Left lung (tissue), 4 donors: ENCODE measurements at regions not wholly inside any gene's neighbourhood (a gene's known extent, or its start where the extent isn't known, plus 50 kb on each side); places are given as distances from the start of the nearest gene placed in this dataset.

Experiments used
- ATAC-seq: fragments of 200-7000 bp; cut with Tn5 transposase; one replicate; pipeline ENCODE4 v1.9.1; 2020; ENCODE audit warnings: moderate library complexity
- DNase-seq, 4 donors: peaks; one replicate each; pipeline ENCODE4 v3.0.0-alpha.2; 2013 to 2020
- H3K27ac ChIP-seq, 2 donors: fragments of 200-600 bp; sonication (generic) in 1 of 2; one replicate each; pipeline versions ENCODE4 v1.5.0 to v1.8.0; 2020 to 2021
- H3K27me3 ChIP-seq, 2 donors: fragments of 200-600 bp; sonication (generic) in 1 of 2; one replicate each; pipeline versions ENCODE4 v1.5.0 to v1.8.0; 2020 to 2021
- H3K36me3 ChIP-seq, 2 donors: fragments of 200-600 bp; sonication (generic) in 1 of 2; one replicate each; pipeline versions ENCODE4 v1.5.0 to v1.8.0; 2020 to 2021
- H3K4me1 ChIP-seq, 2 donors: fragments of 200-600 bp; one replicate each; pipeline ENCODE4 v1.8.0; 2021
- H3K4me3 ChIP-seq, 2 donors: fragments of 200-600 bp; sonication (generic) in 1 of 2; one replicate each; pipeline versions ENCODE4 v1.5.0 to v1.8.0; 2020 to 2021; ENCODE audit warnings: mild to moderate bottlenecking in 1 of 2
- H3K9me3 ChIP-seq, 2 donors: fragments of 200-600 bp; sonication (generic) in 1 of 2; one replicate each; pipeline versions ENCODE4 v1.5.0 to v1.8.0; 2020 to 2021
- intact Hi-C, 2 donors: fragments of 100-400 bp; cut with DNase I; formaldehyde crosslinking; loops; one replicate each; pipeline versions ENCODE4 v1.11.2 to v1.14.2; 2022
- TF ChIP-seq, protein P1 (sequence below), 2 donors: fragments of 200-600 bp; sonication (generic) in 1 of 2; IDR thresholded peaks; one replicate each; pipeline versions ENCODE4 v1.5.0 to v1.8.0; 2021; ENCODE audit warnings: antibody characterized with exemption in 2 of 2
- donor health status: DM: no; HTN: yes; CAD: no.
- donor health status: DM: no; HTN: no; CAD: no.

DNA sequence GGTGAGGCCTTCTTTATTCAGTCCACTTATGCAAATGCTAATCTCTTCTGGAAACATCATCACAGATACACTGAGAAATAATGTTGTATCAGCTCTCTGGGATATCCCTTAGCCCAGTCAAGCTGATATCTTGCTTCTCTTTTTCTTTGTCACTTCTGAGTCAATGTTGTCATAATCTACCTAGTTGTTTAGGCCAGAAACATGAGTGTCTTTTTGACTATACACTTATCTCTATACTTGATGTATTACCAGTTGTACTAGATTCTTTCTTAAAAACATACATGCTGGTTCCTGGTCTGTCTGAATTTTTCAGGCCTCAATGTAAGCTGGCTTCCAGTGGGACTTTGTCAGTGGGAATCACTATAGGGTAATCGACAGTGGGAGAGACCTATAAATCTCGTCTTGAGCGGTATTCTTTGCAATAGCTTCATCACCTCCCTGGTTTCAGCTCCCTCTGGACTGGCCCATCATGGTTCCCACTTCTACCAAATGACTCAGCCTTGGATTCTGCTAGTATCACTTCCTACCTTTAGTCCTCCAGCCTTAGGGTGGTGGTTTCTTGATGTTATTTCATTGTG is 135.2 kb upstream of the CYYR1 start:
- Histone ChIP-seq H3K4me3 (no peak overlapping the region), H3K27ac (no peak overlapping the region), H3K36me3 (no peaks in the 10 kb centered on the region), H3K27me3 (no peaks in the 10 kb centered on the region), H3K9me3 (no peaks in the 10 kb centered on the region), H3K4me1 (no peaks in the 10 kb centered on the region)
- ATAC-seq (no peak), DNase-seq (no peak)
- intact Hi-C loops: no loop called here
- TF ChIP-seq, protein P1, sequence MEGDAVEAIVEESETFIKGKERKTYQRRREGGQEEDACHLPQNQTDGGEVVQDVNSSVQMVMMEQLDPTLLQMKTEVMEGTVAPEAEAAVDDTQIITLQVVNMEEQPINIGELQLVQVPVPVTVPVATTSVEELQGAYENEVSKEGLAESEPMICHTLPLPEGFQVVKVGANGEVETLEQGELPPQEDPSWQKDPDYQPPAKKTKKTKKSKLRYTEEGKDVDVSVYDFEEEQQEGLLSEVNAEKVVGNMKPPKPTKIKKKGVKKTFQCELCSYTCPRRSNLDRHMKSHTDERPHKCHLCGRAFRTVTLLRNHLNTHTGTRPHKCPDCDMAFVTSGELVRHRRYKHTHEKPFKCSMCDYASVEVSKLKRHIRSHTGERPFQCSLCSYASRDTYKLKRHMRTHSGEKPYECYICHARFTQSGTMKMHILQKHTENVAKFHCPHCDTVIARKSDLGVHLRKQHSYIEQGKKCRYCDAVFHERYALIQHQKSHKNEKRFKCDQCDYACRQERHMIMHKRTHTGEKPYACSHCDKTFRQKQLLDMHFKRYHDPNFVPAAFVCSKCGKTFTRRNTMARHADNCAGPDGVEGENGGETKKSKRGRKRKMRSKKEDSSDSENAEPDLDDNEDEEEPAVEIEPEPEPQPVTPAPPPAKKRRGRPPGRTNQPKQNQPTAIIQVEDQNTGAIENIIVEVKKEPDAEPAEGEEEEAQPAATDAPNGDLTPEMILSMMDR (IDR thresholded peaks at IDR 0.05): no peak

DNA sequence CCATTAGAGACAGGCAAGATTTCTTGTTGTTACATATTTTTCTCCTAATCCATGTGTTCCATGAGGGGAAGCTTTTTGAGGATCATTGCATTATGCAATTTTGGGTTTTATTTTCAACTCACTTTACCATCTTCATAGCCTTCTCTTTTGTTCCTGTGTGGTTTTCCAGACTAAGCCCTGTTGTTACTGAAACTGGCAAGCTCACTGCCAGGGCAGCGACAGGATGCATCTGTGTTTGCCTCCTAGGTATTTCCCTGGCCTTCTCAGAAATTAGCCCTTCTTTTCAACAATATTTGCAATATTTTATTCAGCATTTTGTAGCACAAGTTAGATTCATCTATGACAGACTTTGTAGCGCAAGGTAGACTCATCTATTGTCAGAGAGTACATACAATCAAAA is 134.2 kb upstream of the CYYR1 start:
- Histone ChIP-seq H3K27ac (no peak overlapping the region), H3K4me3 (no peak overlapping the region), H3K9me3 (no peaks in the 10 kb centered on the region), H3K27me3 (no peaks in the 10 kb centered on the region), H3K36me3 (no peaks in the 10 kb centered on the region), H3K4me1 (no peaks in the 10 kb centered on the region)
- TF ChIP-seq, protein P1 (IDR thresholded peaks at IDR 0.05): no peak
- DNase-seq (no peak), ATAC-seq (no peak)
- intact Hi-C loops: no loop called here

DNA sequence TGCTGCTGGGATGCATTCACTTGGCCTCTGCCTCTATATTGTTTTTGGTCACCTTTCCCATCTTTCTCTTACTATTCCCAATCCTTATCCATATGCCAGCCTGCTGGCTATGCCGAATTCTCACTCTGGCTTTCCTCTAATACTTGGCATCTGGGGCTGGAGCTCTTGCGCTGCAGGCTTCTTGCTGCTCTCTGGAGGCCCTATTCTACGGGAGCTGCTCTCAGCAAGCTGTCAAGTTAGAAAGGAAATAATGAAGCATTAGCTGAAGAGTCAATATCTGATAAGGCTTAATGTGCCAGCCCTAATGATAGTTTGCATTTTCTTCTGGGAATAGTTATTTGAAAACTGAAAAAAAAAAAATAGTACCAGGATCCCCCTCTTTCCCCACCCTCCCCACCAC is 125.3 kb upstream of the CYYR1 start:
- Histone ChIP-seq H3K36me3 (no peaks in the 10 kb centered on the region), H3K27me3 (no peaks in the 10 kb centered on the region), H3K4me3 (no peak overlapping the region), H3K9me3 (no peaks in the 10 kb centered on the region), H3K27ac (no peak overlapping the region), H3K4me1 (no peaks in the 10 kb centered on the region)
- TF ChIP-seq, protein P1 (IDR thresholded peaks at IDR 0.05): no peak
- intact Hi-C loops: no loop called here
- no peak for DNase-seq
- ATAC-seq: no peak

DNA sequence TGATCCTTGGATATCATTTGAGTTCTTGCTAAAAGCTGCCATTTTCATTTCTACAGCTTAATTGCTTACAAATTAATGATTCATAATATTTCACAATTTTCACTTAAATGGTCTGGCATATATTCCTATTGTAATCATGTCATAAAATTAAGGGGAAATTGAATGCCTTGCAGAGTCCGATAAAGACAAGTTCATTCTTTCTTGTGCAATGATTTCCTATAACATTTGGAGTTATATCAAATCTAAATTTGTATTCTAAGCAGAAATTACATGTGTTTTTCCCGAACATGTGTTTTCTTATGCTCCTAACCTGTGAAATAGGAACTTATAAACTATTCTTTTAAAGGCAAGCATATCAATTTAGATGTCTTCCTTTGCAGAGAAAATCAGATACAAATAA is 118.3 kb upstream of the CYYR1 start:
- Histone ChIP-seq H3K27me3 (no peaks in the 10 kb centered on the region), H3K4me1 (no peaks in the 10 kb centered on the region), H3K36me3 (no peaks in the 10 kb centered on the region), H3K4me3 (no peak overlapping the region), H3K27ac (no peak overlapping the region), H3K9me3 (peaks cover 0 to 18% of the 10 kb centered on the region in 2 donors)
- intact Hi-C loops: no loop called here
- TF ChIP-seq, protein P1 (IDR thresholded peaks at IDR 0.05): no peak
- no peak for ATAC-seq
- peak in 2 of 4 donors; percentile 20 to 25 for DNase-seq

DNA sequence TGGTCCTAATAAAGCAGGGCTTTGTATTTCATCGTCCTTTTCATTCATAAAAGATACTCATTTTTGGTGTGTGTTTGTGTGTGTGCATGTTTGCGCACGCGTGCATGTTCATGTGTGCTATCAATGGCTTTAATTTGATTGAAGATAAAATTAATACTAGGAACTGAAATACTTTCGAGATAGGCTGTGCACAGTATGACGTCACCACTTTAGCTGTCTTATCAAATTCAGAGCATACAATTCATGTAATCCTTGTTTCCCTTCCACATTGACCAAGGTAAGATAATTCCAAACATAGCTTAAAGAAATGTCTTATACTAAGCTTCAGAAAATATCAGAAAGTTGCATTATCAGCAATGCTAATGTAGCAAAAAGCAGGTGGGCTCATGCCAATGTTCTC is 113.6 kb upstream of the CYYR1 start:
- H3K9me3 ChIP-seq: peaks cover 0 to 18% of the 10 kb centered on the region in 2 donors
- ATAC-seq (no peak), DNase-seq (no peak)
- no peak overlapping the region for H3K27ac ChIP-seq
- TF ChIP-seq, protein P1 (IDR thresholded peaks at IDR 0.05): no peak
- H3K4me3 ChIP-seq: no peak overlapping the region
- H3K36me3 ChIP-seq: no peaks in the 10 kb centered on the region
- no peaks in the 10 kb centered on the region for H3K4me1 ChIP-seq
- H3K27me3 ChIP-seq: no peaks in the 10 kb centered on the region
- intact Hi-C loops: no loop called here
